ENCODE measurements at regions not wholly inside any gene's neighbourhood (a gene's known extent, or its start where the extent isn't known, plus 50 kb on each side); places are given as distances from the start of the nearest gene placed in this dataset.

DNA sequence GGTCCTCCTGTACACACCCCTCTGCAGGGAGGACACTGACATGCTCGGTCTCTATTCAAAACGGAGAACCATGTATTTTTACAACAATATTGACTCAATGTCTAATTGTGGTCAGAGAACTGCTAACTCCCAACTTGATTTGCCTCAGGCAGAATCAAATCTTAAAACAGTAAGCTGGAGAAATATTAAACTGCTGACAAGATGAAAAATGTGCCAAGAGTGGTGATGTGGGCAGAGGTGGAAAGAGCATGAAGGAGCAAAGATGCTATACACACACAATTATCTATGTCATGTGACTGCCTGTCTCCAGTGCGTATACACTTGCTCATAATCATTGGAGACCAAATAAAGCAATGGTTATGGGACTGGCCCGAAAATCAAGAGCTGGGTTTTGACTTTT, 556.1 kb upstream of the ZNF608 start:
- DNase-seq: no peak

- DNase-seq: no peak
Observed at GRCh38 chr5:125306741-125307140, 560.3 kb upstream of the ZNF608 start.

DNA sequence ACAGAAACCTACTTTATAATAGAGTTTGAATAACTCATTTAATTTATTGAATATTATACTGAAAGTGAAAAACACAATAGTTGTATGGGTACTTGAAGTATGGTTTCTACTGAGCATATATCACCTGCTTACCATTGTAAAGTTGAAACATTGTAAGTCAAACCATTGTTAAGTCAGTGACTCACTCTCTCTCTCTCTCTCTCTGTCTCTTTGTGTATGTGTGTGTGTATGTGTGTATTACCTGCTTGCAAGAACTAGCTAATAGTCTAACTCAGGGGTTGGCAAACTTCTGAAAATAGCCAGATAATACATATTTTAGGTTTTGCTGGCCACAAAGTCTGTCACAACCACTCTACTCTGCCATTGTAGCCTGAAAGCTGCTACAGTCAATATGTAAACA, 564.3 kb upstream of the ZNF608 start:
- no peak for DNase-seq

- no peak for DNase-seq
Observed at GRCh38 chr5:125311743-125312142, 565.3 kb upstream of the ZNF608 start.

- no peak for DNase-seq
Observed at GRCh38 chr5:125313555-125313954, 567.1 kb upstream of the ZNF608 start.

- no peak for DNase-seq
Observed at GRCh38 chr5:125315306-125315705, 568.9 kb upstream of the ZNF608 start.

- no peak for DNase-seq
Observed at GRCh38 chr5:125316391-125316790, 570.0 kb upstream of the ZNF608 start.

DNA sequence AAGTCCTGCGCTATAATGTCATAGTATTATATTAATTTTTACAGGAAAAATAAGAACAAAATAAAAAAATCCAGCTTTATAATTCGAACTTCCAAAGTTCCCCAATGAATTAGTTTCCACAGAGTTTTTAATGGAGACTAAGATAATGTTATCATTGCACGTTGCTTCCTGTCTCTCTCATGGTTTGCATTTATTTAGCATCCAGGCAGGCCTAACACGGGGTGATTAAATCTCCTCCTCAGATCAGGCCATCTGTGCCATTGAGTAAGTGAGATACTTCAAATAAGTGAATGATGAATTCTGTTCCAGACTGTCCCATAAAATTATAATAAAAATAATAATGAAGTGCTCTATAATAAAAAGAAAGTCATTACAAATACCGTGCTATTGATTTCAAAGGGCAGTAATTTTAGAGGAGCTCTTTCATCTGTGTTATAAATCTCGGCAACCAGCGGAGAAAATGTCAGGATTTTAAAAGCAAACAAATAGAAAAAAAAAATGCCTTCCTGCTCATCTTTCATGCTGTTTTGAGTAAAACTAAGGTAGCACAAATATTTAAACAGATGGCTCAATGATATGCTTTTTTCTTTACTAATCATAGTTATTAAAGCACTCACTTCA, 570.6 kb upstream of the ZNF608 start:
- DNase-seq: peak; percentile 12

DNA sequence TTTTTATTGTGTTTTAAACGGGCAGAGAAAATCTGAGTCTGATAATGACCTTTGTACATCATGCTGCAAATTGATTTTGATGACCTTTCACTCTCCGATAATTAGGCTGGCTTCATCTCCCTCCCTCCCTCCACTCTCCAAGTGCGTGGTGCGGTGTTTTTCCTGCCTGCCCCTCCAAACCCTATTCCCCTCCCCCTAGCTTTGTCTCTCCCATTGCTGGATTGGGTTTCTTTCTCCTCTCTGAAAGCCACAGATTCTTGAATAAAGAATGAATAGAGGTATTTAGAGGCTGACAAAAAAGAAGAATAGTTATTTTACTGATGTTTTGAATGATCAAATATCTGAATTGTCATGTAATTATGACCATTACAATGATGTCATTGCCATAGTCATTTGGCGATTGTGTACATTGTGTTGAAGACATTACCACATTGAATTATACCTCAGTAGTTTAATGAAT, 571.1 kb upstream of the ZNF608 start:
- peak; percentile 12 for DNase-seq

DNA sequence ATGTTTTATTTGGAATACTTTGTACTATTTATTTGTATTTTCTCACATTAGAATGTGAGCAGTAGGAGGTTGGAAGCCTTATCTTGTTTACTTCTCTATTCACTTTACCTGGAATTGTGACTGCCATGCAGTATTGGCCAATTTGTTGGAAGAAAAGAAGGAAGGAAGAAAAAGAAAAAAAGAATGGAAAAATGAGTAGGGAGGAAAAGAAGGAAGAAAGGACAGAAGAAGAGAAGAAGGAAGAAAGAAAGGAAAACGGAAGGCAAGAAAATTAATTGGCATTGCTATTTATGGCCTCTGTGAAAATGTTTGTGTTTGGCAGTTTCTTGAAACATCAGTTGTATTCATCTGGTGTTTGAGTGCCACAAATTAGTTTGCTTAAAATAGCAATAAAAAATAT, 575.2 kb upstream of the ZNF608 start:
- DNase-seq: no peak

DNA sequence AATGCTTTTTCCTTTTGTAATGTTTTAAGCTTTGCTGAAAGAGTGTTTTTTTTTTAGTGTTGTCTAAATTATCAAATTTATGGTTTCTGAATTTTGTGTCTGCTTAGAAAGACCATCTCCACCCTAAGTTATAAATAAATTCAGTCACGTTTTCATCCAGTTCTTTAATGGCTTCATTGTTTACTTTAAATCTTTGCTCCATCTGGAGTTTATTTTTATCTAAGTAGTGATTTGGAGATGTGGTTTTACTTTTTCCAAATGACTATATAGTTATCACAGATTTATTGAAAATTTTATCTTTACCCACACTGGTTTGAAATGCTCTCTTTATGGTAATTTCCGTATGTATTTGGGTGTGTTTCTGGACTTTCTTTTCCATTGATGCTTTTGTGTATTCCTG, 577.2 kb upstream of the ZNF608 start:
- DNase-seq: no peak

GRCh38 chr5:125325488-125326149, 579.2 kb upstream of the ZNF608 start:
- DNase-seq: peak; percentile 68

DNA sequence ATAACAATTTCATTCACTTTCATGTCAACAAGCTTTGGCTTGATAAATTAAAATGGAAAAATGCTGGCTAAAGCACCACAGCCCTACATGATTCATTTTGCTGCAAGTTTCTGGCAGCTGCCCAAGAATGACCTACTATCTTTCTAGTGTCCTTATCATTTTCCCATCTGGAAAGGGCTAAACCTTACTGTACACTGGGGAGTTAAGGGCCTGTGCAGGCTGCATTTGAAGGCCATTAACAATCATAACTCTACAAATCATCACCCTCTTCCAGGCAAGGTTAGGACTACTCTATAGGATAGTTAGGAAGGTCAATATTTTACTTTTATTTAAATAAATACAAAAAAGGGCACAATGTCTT, 579.7 kb upstream of the ZNF608 start:
- DNase-seq: peak; percentile 68

GRCh38 chr5:125327676-125328075, 581.2 kb upstream of the ZNF608 start:
- no peak for DNase-seq

- no peak for DNase-seq
Observed at GRCh38 chr5:125331987-125332598, 585.7 kb upstream of the ZNF608 start.

GRCh38 chr5:125333416-125333815, 587.0 kb upstream of the ZNF608 start:
- no peak for DNase-seq

GRCh38 chr5:125336401-125336800, 590.0 kb upstream of the ZNF608 start:
- DNase-seq: no peak

DNA sequence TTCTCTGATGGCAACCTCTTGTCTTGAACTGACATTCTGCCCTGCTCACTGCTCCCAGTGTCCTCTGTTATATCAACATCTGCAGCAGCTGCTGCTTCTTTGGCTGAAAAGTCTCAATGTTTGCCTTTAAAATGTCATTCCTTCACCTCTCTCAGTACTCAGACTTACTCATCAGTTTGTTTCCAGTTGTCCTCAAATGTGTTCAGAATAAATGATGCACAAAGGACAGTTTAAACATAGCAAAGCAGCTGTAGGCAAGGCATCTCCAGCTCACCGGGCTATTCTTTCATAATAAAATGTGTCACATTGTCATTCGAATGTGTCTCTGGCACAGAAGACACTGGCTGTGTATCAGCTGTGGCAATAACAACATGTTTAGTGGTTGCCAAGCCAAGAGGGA, 590.9 kb upstream of the ZNF608 start:
- DNase-seq: no peak

GRCh38 chr5:125338440-125339174, 592.2 kb upstream of the ZNF608 start:
- no peak for DNase-seq

DNA sequence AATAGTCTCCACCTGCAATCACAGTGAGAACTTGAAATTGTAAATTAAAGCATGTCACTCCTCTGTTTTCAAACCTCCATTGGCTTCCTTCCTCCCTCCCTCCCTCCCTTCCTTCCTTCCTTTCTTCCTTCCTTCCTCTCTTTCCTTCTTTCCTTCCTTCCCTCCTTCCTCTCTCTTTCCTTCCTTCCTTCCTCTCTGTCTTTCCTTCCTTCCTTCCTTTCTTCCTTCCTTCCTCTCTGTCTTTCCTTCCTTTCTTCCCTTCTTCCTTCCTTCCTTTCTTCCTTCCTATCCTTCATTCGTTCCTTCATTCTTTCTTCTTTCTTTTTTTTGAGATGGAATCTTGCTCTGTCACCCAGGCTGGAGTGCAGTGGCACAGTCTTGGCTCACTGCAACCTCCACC, 595.0 kb upstream of the ZNF608 start:
- DNase-seq: no peak

- DNase-seq: no peak
Observed at GRCh38 chr5:125343015-125343414, 596.6 kb upstream of the ZNF608 start.

DNA sequence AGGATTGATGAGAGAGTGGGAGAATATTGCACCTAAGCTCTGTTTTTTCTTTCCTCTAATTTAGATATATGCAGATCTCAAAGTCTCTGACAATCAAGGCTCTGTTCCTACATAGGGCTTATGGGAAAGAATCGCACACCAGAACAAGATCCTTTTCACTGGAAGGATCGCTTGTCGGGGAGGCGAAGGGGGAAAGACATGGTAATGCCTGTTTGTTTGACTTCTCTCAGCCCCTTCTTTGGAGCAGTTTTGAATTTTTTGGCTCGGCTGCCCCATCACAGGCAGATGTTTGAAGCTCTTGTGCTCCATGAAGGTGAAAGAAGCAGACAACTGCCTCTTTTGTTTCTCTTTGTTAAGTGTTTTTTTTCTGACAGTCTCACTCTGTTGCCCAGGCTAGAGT, 599.9 kb upstream of the ZNF608 start:
- no peak for DNase-seq

DNA sequence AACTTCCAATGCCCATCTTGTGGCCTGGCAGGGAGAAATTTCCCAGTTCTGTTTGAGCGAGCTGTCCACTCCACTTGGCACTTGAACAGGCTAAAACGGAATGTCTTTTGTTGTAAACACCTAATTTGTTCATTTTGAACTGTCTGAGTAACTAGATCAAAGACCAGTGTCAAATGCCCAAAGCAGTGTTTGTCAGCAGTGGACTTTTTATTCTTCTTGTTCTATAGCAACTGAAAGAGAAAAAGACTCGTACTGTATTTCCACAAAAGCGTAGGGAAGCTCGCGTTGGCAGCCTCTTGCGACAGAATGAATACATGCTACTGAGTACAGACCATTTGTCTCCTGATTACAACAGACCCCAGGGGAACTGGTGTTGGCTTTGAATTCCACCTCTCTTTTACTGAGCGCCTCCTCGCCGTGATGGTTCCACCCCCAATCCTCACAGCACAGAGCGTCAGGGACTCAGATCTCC, 601.8 kb upstream of the ZNF608 start:
- DNase-seq: no peak

All from DMS79 (cell line).